IPS-20b (cell line): ENCODE measurements at regions not wholly inside any gene's neighbourhood (a gene's known extent, or its start where the extent isn't known, plus 50 kb on each side); places are given as distances from the start of the nearest gene placed in this dataset.
"Not testable (repeated sequence)": the region's sequence is repeated elsewhere in the genome, so short reads cannot be mapped to it uniquely, and the experiment has no call there.

ENCODE experiments used
- H3K27ac ChIP-seq: one replicate; pipeline ENCODE4 v1.5.1; 2013; ENCODE audit warnings: low read length
- H3K27me3 ChIP-seq: 2 replicates; pipeline ENCODE4 v1.6.1; 2013; ENCODE audit warnings: mild to moderate bottlenecking, low read length, inconsistent platforms; ENCODE audit not compliant: insufficient read depth
- H3K36me3 ChIP-seq: 2 replicates; pipeline ENCODE4 v1.6.1; 2013; ENCODE audit warnings: low read depth, mild to moderate bottlenecking, inconsistent platforms, low read length, moderate library complexity; ENCODE audit not compliant: insufficient read depth
- H3K4me1 ChIP-seq: 2 replicates; pipeline ENCODE4 v1.6.1; 2013; ENCODE audit warnings: mild to moderate bottlenecking, control low read depth, inconsistent platforms, low read length, moderate library complexity; ENCODE audit not compliant: insufficient read depth
- H3K4me3 ChIP-seq: 2 replicates; pipeline ENCODE4 v1.5.1; 2013; ENCODE audit warnings: mild to moderate bottlenecking, low read length, inconsistent platforms
- H3K9ac ChIP-seq: 2 replicates; pipeline ENCODE4 v1.6.1; 2013; ENCODE audit warnings: low read depth, mild to moderate bottlenecking, inconsistent platforms, low read length, moderate library complexity
- H3K9me3 ChIP-seq: 2 replicates; pipeline ENCODE4 v1.6.1; 2013; ENCODE audit warnings: mild to moderate bottlenecking, low read depth, low read length, inconsistent platforms; ENCODE audit not compliant: insufficient read depth

DNA sequence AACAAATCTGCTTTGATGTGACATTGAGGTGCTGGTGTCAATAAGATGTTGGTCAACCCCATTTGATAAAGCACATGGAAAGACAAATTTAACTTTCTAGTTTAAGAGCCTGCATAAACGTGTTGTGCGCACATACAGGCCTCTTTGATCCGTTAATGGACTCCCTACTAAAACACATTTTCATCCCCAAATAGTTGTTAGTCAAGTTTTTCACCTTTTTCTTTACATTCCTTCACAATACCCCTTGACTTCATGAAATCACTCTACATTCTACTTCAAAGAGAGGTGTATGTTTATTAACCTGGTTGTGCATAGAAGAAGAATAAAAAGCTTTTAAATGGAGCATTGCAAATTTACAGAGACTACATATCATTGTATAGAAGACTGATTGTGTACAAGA is 180.3 kb downstream of the HDGFL1 start:
- H3K27ac ChIP-seq = no peak overlapping the region
- H3K9me3 ChIP-seq = no peaks in the 10 kb centered on the region
- no peaks in the 10 kb centered on the region for H3K27me3 ChIP-seq
- H3K4me3 ChIP-seq = no peak overlapping the region
- H3K4me1 ChIP-seq = no peaks in the 10 kb centered on the region
- no peaks in the 10 kb centered on the region for H3K36me3 ChIP-seq
- no peak overlapping the region for H3K9ac ChIP-seq

DNA sequence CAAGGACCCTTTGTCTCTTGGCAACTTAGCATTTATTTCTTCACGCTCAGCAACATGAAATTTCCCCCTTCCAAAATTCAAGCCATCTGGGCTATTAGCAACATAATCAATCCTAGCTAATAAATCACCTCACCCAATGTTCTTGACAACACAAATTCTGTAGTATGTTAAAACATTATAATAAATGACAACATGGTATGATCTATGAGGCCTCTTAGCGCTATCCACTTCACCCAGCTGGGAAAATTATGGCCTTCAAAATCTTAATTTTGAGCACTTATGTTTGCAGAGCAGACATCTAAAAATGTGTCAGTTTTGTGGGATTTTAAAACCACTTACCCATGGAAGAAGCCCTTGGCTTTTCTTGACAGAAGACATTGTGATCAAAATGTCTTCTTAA is 181.9 kb downstream of the HDGFL1 start:
- Histone ChIP-seq H3K4me1 (no peaks in the 10 kb centered on the region), H3K9me3 (no peaks in the 10 kb centered on the region), H3K27ac (no peak overlapping the region), H3K4me3 (no peak overlapping the region), H3K27me3 (no peaks in the 10 kb centered on the region), H3K36me3 (no peaks in the 10 kb centered on the region), H3K9ac (no peak overlapping the region)

DNA sequence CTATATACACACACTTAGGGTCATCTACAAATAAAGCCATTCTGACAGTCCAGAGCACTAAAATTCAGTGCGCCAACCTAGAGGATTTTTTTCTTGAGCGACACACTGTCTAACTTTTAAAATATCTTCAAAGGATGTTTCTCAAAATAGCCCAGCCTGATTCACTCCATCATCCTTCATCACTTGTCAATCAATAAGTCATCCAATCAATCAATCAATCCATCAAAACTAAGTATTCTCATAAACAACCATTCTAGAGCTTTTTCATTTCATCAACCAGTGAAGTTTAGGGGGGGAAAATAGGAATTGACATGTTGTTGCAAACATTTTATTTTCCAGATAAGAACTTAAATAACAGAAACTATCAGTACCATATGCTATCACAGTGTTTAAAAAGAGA is 183.2 kb downstream of the HDGFL1 start:
- Histone ChIP-seq H3K27ac (no peak overlapping the region), H3K9ac (no peak overlapping the region), H3K36me3 (no peaks in the 10 kb centered on the region), H3K4me3 (no peak overlapping the region), H3K4me1 (no peaks in the 10 kb centered on the region), H3K27me3 (no peaks in the 10 kb centered on the region), H3K9me3 (no peaks in the 10 kb centered on the region)

DNA sequence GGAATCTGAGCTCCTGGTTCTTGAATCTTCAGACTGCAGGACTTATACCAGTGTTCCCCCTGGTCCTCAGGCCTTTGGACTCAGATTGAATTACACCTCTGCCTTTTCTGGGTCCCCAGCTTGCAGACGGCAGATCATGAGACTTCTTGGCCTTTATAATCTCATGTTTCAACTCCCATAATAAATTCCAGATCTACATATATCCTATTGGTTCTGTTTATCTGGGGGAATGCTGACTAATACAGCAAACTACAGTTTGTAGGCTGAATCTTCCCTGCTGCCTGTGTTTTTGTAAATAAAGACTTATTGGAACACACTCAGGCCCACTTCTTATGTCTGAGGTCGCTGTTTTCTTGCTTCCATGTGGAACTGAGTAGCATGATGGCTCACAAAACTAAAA is 184.7 kb downstream of the HDGFL1 start:
- H3K4me1 ChIP-seq = no peaks in the 10 kb centered on the region

DNA sequence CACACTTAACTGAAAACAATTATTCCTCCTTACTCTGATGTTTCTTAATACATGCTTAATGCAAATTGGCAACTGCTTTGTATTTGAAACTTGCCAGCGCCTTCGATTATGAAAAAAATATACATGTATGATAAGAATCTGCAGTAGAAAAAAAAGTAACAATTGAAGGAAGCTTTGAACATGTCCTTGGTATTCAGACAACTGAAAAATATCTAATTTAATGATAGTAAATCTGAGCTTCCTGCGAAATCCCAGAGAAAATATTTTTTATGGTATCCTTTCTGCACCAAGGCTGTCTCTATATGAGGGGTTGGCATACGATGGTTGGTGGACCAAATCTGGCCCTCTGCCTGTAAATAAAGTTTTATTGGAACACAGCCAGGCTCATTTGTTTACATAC is 186.2 kb downstream of the HDGFL1 start:
- Histone ChIP-seq H3K27ac (no peak overlapping the region), H3K4me1 (no peaks in the 10 kb centered on the region), H3K9me3 (no peaks in the 10 kb centered on the region), H3K9ac (no peak overlapping the region), H3K36me3 (no peaks in the 10 kb centered on the region), H3K27me3 (no peaks in the 10 kb centered on the region), H3K4me3 (no peak overlapping the region)

More for the DNA sequence above, 184.7 kb downstream of the HDGFL1 start:
- no peaks in the 10 kb centered on the region for H3K27me3 ChIP-seq
- H3K9me3 ChIP-seq = no peaks in the 10 kb centered on the region
- no peak overlapping the region for H3K9ac ChIP-seq
- no peaks in the 10 kb centered on the region for H3K36me3 ChIP-seq
- no peak overlapping the region for H3K27ac ChIP-seq
- no peak overlapping the region for H3K4me3 ChIP-seq

DNA sequence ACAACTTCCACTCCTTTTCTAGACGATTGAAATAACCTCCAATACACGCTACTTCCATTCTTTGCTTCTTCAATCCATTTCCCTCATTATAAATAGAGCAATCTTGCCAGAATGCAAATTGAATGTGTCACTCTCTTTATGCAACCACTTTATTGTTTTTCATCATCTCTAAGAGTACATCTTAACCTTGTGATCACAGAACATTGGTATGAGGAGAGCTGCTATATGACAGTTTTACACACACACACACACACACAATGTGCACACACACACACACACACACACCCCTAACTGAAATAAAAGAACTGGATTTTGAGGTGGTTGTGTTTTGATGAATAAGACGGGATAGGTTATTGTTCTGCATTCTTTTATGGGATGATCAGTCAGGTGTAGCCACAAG is 187.0 kb downstream of the HDGFL1 start:
- no peaks in the 10 kb centered on the region for H3K4me1 ChIP-seq
- no peaks in the 10 kb centered on the region for H3K27me3 ChIP-seq
- no peak overlapping the region for H3K27ac ChIP-seq
- H3K9ac ChIP-seq = no peak overlapping the region
- H3K9me3 ChIP-seq = no peaks in the 10 kb centered on the region
- no peak overlapping the region for H3K4me3 ChIP-seq
- no peaks in the 10 kb centered on the region for H3K36me3 ChIP-seq

DNA sequence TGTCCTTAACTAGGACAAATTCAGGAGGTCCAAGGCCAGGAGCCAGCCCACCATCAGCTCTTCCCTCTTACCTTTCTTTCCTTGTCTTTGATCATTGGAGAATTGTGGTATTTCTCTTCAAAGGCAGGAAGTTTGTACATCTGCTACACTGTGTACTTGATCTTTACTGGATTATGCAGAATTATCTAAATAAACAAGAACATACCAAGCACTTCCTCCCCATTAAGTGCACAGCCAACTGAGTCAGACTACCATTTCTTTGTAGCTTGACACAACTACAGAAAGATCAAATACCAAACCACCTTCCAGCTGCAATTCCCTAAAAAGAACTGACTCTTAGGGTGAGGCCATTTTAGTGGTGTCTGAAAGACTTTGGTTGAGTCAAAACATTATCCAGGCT is 195.1 kb downstream of the HDGFL1 start:
- H3K27me3 ChIP-seq = no peaks in the 10 kb centered on the region
- H3K4me3 ChIP-seq = no peak overlapping the region
- no peaks in the 10 kb centered on the region for H3K36me3 ChIP-seq
- H3K4me1 ChIP-seq = no peaks in the 10 kb centered on the region
- no peaks in the 10 kb centered on the region for H3K9me3 ChIP-seq
- H3K27ac ChIP-seq = no peak overlapping the region
- no peak overlapping the region for H3K9ac ChIP-seq

DNA sequence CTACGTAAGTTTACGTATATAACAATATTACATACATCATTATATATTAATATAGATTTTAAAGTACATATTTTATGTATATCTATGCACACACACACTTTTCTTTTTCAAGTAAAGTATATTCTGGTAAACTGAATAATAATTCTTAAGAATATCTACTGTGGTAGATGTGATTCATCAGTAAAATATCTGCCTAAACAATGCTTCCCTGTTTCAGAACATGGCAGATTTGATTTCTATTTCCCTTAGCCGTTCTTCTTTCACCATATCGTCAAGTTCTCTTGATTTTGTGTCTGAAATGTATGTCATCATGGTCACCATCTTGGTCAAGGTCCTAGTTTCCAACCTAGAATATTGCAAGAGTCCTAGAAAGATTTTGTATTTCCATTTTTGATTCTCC is 195.6 kb downstream of the HDGFL1 start:
- Histone ChIP-seq H3K4me3 (no peak overlapping the region), H3K36me3 (no peaks in the 10 kb centered on the region), H3K27ac (no peak overlapping the region), H3K4me1 (no peaks in the 10 kb centered on the region), H3K9ac (no peak overlapping the region), H3K27me3 (no peaks in the 10 kb centered on the region), H3K9me3 (no peaks in the 10 kb centered on the region)

DNA sequence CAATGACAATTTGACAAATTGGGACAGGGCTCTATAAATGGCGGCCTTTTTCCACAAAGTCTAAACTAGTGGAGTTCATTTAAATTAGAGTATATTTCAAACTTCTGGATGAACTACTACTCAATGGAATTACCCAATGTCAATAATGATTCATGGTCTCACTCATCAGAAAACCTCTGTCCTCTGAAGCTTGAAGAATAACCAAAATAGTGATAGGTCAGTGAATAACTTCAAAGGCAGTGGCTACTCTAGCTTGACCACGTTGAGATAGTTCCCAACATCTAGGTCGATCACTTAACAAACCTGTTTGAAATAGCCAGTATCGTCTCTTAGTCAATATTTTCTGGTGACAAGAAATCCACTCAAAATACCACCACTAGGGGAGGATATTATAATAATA is 197.6 kb downstream of the HDGFL1 start:
- Histone ChIP-seq H3K27me3 (no peaks in the 10 kb centered on the region), H3K4me1 (no peaks in the 10 kb centered on the region), H3K36me3 (no peaks in the 10 kb centered on the region), H3K9ac (no peak overlapping the region), H3K27ac (no peak overlapping the region), H3K4me3 (no peak overlapping the region), H3K9me3 (no peaks in the 10 kb centered on the region)

DNA sequence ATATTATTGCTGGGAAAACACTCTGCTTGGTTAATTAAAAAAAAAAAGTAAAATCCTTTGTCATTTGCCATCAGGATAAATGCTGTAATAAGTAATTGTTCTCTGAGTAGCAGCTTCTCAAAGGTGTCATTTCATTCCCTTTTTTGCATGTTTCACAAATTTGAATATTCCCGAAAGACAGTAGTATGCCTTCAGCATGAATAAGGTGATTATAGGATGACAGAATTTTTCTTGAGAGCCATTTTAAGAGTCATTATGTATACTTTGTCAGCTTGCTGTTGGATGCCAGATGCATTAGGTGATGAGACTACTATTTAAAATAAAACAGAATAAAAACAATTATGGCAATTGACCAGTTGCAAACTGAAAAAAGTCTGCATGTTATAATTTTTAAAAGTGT is 200.7 kb downstream of the HDGFL1 start:
- Histone ChIP-seq H3K9me3 (no peaks in the 10 kb centered on the region), H3K27ac (no peak overlapping the region), H3K9ac (no peak overlapping the region), H3K4me3 (no peak overlapping the region), H3K36me3 (no peaks in the 10 kb centered on the region), H3K4me1 (no peaks in the 10 kb centered on the region), H3K27me3 (no peaks in the 10 kb centered on the region)

DNA sequence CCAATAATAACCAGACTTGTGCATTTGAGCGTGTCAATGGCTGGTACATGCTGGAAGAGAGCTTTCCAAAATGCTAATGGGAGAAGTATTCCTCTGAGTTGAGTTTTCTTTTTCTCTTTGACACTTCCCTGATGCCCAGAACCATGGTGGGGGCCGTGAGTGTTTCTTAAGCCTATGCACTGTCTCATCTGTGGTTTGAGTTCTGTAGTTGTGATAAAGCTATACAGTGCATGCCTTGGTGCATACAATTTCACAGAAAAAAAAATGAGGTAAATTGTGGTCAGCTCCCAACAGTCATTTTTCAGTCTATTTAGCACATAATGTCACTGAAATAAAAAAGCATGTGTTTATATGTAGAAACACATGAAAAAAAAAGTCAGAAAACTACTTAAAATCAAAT is 204.8 kb downstream of the HDGFL1 start:
- Histone ChIP-seq H3K4me1 (no peaks in the 10 kb centered on the region), H3K36me3 (no peaks in the 10 kb centered on the region; the same call in 1 of the 2 replicates), H3K9ac (no peak overlapping the region), H3K27me3 (no peaks in the 10 kb centered on the region), H3K4me3 (no peak overlapping the region), H3K9me3 (peaks cover 20% of the 10 kb centered on the region), H3K27ac (no peak overlapping the region)

DNA sequence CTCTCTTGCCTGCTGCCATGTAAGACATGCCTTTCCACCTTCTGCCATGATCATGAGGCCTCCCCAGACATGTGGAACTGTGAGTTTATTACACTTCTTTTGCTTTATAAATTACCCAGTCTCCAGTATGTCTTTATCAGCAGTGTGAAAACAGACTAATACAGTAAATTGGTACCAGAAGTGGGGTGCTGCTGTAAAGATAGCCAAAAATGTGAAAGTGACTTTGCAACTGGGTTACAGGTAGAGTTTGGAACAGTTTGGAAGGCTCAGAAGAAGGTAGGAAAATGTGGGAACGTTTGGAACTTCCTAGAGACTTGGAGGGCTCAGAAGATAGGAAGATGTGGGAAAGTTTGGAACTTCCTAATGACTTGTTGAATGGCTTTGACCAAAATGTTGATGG is 209.1 kb downstream of the HDGFL1 start:
- H3K4me1 ChIP-seq, H3K9ac ChIP-seq, H3K4me3 ChIP-seq, H3K36me3 ChIP-seq, H3K27me3 ChIP-seq, H3K27ac ChIP-seq: not testable (repeated sequence)
- H3K9me3 ChIP-seq = peaks cover 25% of the 10 kb centered on the region

DNA sequence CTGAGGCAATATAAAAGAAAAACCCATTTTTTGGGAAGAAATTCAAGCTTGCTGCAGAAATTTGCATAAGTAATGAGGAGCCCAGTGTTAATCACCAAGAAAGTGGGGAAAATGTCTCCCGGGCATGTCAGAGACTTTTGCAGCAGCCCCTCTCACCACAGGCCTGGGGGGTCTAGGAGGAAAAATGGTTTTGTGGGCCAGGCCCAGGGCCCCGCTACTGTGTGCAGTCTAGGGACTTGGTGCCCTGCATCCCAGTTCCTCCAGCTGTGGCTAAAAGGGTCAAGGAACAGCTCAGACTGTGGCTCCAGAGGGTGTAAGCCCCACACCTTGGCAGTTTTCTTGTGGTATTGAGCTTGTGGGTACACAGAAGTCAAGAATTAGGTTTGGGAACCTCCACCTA is 209.7 kb downstream of the HDGFL1 start:
- Histone ChIP-seq H3K9me3 (peaks cover 25% of the 10 kb centered on the region), H3K36me3 (no peaks in the 10 kb centered on the region; the same call in 1 of the 2 replicates), H3K27ac (no peak overlapping the region), H3K4me3 (no peak overlapping the region), H3K27me3 (no peaks in the 10 kb centered on the region), H3K9ac (no peak overlapping the region), H3K4me1 (no peaks in the 10 kb centered on the region)
